Astrocyte of the spinal cord (primary cell): ENCODE measurements at regions not wholly inside any gene's neighbourhood (a gene's known extent, or its start where the extent isn't known, plus 50 kb on each side); places are given as distances from the start of the nearest gene placed in this dataset.

Experiments
- DNase-seq: peaks from one replicate; pipeline ENCODE4 v3.0.0; 2011; ENCODE audit warnings: low read depth, low spot score
- H3K4me3 ChIP-seq: 2 replicates; pipeline ENCODE4 v1.5.1; 2011; ENCODE audit warnings: low read depth, mild to moderate bottlenecking, low read length, moderate library complexity
- CTCF ChIP-seq: IDR thresholded peaks from 2 replicates; pipeline ENCODE4 v1.5.1; 2012; ENCODE audit warnings: low read depth, mild to moderate bottlenecking, low read length, inconsistent platforms
- in situ Hi-C: cut with HindIII; loops from 2 replicates; pipeline ENCODE4 v1.10.0; 2017; ENCODE audit warnings: low sequenced_read_pairs

- in situ Hi-C loops, result no loop called here
- no peak overlapping the region for H3K4me3 ChIP-seq
- DNase-seq, result no peak
- no peak for TF ChIP-seq CTCF
These were observed 67.7 kb upstream of the CTLA4 start for GRCh38 chr2:203799908-203800307.

GRCh38 chr2:203800783-203801182 lies 66.8 kb upstream of the CTLA4 start:
- in situ Hi-C loops, result no loop called here
- no peak for TF ChIP-seq CTCF
- DNase-seq, result no peak
- no peak overlapping the region for H3K4me3 ChIP-seq

- TF ChIP-seq CTCF, result no peak
- DNase-seq, result peak; percentile 94
- H3K4me3 ChIP-seq, result no peak overlapping the region
- in situ Hi-C loops, result no loop called here
These were observed 65.1 kb upstream of the CTLA4 start for GRCh38 chr2:203802342-203803052.

GRCh38 chr2:203803053-203803429 lies 64.5 kb upstream of the CTLA4 start:
- TF ChIP-seq CTCF, result no peak
- H3K4me3 ChIP-seq, result no peak overlapping the region
- in situ Hi-C loops, result no loop called here
- DNase-seq, result no peak

- TF ChIP-seq CTCF, result no peak
- DNase-seq, result peak; percentile 99
- in situ Hi-C loops, result no loop called here
- H3K4me3 ChIP-seq, result no peak overlapping the region
These were observed 63.5 kb upstream of the CTLA4 start for GRCh38 chr2:203804070-203804469.

- no peak overlapping the region for H3K4me3 ChIP-seq
- peak; percentile 35 for DNase-seq
- no peak for TF ChIP-seq CTCF
- in situ Hi-C loops, result no loop called here
These were observed 62.6 kb upstream of the CTLA4 start for GRCh38 chr2:203804764-203805485.
